ENCODE measurements at regions not wholly inside any gene's neighbourhood (a gene's known extent, or its start where the extent isn't known, plus 50 kb on each side); places are given as distances from the start of the nearest gene placed in this dataset.

DNA sequence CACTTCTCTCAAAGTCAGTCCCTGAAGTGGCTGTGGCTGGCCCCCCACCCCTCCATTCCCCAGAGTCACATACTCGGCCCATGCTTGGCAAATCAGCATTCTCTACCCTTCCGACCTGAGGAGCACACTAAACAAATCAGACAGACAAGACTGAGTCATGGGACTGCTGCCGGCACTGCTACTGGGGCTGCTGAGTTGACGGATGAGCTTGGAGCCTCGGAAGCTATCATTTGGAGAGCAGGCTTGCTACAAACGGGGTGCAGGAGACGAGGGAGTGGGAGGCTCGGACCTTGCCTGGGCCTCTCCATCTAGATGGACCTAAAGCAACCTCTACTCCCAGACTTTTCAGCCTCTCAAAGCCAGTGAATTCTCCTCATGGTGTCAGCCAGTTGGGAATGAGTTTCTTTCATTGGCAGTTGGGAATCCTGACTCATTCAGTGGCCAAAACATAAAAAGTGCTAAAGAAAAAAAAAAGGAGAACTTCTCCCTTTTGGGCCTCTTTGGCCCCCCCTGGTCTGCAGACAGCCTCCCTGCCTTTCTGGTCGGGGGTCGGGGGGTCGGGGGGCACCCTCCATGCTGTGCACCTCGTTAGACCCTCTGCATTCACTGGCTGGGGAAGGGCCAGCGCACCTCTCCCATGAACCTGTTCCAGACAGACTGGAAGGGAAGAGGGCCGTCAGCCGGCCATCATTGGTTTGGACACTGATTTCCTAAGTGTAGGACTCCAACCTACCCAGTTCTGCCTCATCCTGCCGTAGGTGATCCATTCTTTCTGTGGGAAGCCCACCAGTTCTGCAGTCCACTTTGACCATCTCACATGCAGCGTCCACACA lies 52.3 kb upstream of the COL13A1 start:
- TF ChIP-seq, protein P1, sequence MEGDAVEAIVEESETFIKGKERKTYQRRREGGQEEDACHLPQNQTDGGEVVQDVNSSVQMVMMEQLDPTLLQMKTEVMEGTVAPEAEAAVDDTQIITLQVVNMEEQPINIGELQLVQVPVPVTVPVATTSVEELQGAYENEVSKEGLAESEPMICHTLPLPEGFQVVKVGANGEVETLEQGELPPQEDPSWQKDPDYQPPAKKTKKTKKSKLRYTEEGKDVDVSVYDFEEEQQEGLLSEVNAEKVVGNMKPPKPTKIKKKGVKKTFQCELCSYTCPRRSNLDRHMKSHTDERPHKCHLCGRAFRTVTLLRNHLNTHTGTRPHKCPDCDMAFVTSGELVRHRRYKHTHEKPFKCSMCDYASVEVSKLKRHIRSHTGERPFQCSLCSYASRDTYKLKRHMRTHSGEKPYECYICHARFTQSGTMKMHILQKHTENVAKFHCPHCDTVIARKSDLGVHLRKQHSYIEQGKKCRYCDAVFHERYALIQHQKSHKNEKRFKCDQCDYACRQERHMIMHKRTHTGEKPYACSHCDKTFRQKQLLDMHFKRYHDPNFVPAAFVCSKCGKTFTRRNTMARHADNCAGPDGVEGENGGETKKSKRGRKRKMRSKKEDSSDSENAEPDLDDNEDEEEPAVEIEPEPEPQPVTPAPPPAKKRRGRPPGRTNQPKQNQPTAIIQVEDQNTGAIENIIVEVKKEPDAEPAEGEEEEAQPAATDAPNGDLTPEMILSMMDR (IDR thresholded peaks at IDR 0.05): no peak
- no peak for TF ChIP-seq POLR2A (IDR thresholded peaks at IDR 0.05)
